GM12874 (cell line): ENCODE measurements at regions not wholly inside any gene's neighbourhood (a gene's known extent, or its start where the extent isn't known, plus 50 kb on each side); places are given as distances from the start of the nearest gene placed in this dataset.

Experiments
- CTCF ChIP-seq: IDR thresholded peaks from 2 replicates; pipeline ENCODE4 v1.5.1; 2011; ENCODE audit warnings: low read depth, mild to moderate bottlenecking, control low read depth, low read length, moderate library complexity; ENCODE audit not compliant: insufficient read depth

- no peak for TF ChIP-seq CTCF
These were observed 236.9 kb upstream of the EMCN start for GRCh38 chr4:100754751-100755150.

- no peak for TF ChIP-seq CTCF
These were observed 228.4 kb upstream of the EMCN start for GRCh38 chr4:100746141-100746739.

GRCh38 chr4:100742045-100742444 is 224.2 kb upstream of the EMCN start:
- no peak for TF ChIP-seq CTCF

GRCh38 chr4:100739426-100739825 is 221.6 kb upstream of the EMCN start:
- no peak for TF ChIP-seq CTCF

GRCh38 chr4:100738196-100739165 is 220.7 kb upstream of the EMCN start:
- no peak for TF ChIP-seq CTCF

- no peak for TF ChIP-seq CTCF
These were observed 219.0 kb upstream of the EMCN start for GRCh38 chr4:100736641-100737451.

- no peak for TF ChIP-seq CTCF
These were observed 211.0 kb upstream of the EMCN start for GRCh38 chr4:100728861-100729260.
